Caco-2 (cell line): ENCODE measurements at regions not wholly inside any gene's neighbourhood (a gene's known extent, or its start where the extent isn't known, plus 50 kb on each side); places are given as distances from the start of the nearest gene placed in this dataset.
A peak's percentile ranks its signal among the peaks of the same experiment; 100 is the strongest.

Experiments
- BruUV-seq: library from RNA; stranded (reverse); fragments of 400-500 nt; replicated peaks from 2 replicates; lab custom pipeline; 2021; lab: Mats Ljungman, UMichigan
- CTCF ChIA-PET: fragments of 300-600 bp; sonication (Branson Sonifier 250); formaldehyde crosslinking; loops from one replicate; lab custom pipeline; 2022; ENCODE audit warnings: antibody characterized with exemption; lab: Charles Lee
- POLR2A ChIA-PET: fragments of 300-600 bp; sonication (Branson Sonifier 250); formaldehyde crosslinking; loops from one replicate; lab custom pipeline; 2022; ENCODE audit warnings: antibody characterized with exemption; lab: Charles Lee
- DNase-seq, 2 experiments: peaks; one replicate each; pipeline versions ENCODE4 v3.0.0 to v3.0.0-alpha.2; 2020 to 2022
- H3K27me3 ChIP-seq: replicated peaks from 2 replicates; pipeline ENCODE4 v1.6.0; 2011; ENCODE audit warnings: low read length; ENCODE audit not compliant: control insufficient read depth, insufficient read depth
- H3K36me3 ChIP-seq: 2 replicates; pipeline ENCODE4 v1.5.1; 2011; ENCODE audit warnings: low read length; ENCODE audit not compliant: control insufficient read depth, insufficient read depth
- H3K4me1 ChIP-seq: fragments of 250-450 bp; sonication (Bioruptor Pico); 2 replicates; pipeline ENCODE4 v1.5.1; 2020; ENCODE audit warnings: mild to moderate bottlenecking
- H3K4me3 ChIP-seq: 2 replicates; pipeline ENCODE4 v1.5.1; 2011; ENCODE audit warnings: low read depth, mild to moderate bottlenecking, control low read depth, low read length
- H3K9me3 ChIP-seq: fragments of 250-450 bp; sonication (Bioruptor Pico); 2 replicates; pipeline ENCODE4 v1.5.1; 2020; ENCODE audit warnings: mild to moderate bottlenecking, moderate library complexity
- H3K27ac Mint-ChIP-seq: one replicate; pipeline ENCODE4 v1.8.0; 2022; ENCODE audit warnings: mixed read lengths; ENCODE audit not compliant: unreplicated experiment
- H3K27me3 Mint-ChIP-seq: one replicate; pipeline ENCODE4 v1.8.0; 2022; ENCODE audit warnings: mixed read lengths; ENCODE audit not compliant: insufficient read depth, unreplicated experiment
- H3K36me3 Mint-ChIP-seq: one replicate; pipeline ENCODE4 v1.8.0; 2022; ENCODE audit warnings: mild to moderate bottlenecking, mixed read lengths; ENCODE audit not compliant: insufficient read depth, unreplicated experiment
- H3K4me1 Mint-ChIP-seq: one replicate; pipeline ENCODE4 v1.8.0; 2022; ENCODE audit warnings: low read depth, mixed read lengths; ENCODE audit not compliant: unreplicated experiment
- H3K4me3 Mint-ChIP-seq: one replicate; pipeline ENCODE4 v1.8.0; 2022; ENCODE audit warnings: mild to moderate bottlenecking, moderate library complexity, mixed read lengths; ENCODE audit not compliant: unreplicated experiment
- H3K9me3 Mint-ChIP-seq: one replicate; pipeline ENCODE4 v1.8.0; 2022; ENCODE audit warnings: mixed read lengths; ENCODE audit not compliant: unreplicated experiment
- intact Hi-C: fragments of 100-400 bp; cut with micrococcal nuclease; formaldehyde crosslinking; loops from one replicate; pipeline ENCODE4 v1.10.0; 2022; ENCODE audit not compliant: unreplicated experiment
- TF ChIP-seq, protein P1 (sequence below), 2 experiments: fragments of 200-600 bp in 1 of 2; IDR thresholded peaks; 1 replicate in 1 of 2; 2 replicates in 1 of 2; pipeline versions ENCODE4 v1.5.1 to v1.8.0; 2011 to 2022; ENCODE audit warnings: antibody characterized with exemption in 1 of 2, control low read depth in 1 of 2, inconsistent platforms in 1 of 2, low read depth in 1 of 2, low read length in 1 of 2, mild to moderate bottlenecking in 1 of 2, moderate library complexity in 1 of 2; ENCODE audit not compliant: insufficient read depth in 1 of 2, severe bottlenecking in 1 of 2, unreplicated experiment in 1 of 2

DNA sequence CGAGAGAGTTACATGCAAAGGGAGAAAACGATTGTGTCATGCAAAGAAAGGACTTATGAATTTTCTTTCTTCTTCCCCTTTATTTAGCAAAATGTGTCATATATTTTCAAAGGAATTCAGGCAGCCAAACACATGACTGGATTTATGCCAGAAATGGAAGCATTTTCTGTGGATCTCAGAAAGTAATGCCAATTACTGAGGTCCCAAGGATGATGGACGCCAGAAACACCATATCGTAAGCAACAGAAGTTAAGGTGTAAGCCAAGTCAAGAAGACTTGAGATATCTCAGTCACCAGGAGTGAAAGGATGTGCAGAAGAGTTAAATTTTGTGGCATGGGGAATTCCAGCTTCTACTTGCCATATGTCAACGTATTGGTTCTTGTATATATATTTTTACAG lies 255.1 kb downstream of the GBA3 start:
- H3K36me3 ChIP-seq: no peaks in the 10 kb centered on the region
- H3K9me3 Mint-ChIP-seq: no peaks in the 10 kb centered on the region
- no peaks in the 10 kb centered on the region for H3K9me3 ChIP-seq
- ChIA-PET POLR2A (no interaction called here), CTCF (no interaction called here)
- H3K27me3 ChIP-seq: no peaks in the 10 kb centered on the region
- BruUV-seq: no TSS peak
- no peak for DNase-seq
- TF ChIP-seq, protein P1, sequence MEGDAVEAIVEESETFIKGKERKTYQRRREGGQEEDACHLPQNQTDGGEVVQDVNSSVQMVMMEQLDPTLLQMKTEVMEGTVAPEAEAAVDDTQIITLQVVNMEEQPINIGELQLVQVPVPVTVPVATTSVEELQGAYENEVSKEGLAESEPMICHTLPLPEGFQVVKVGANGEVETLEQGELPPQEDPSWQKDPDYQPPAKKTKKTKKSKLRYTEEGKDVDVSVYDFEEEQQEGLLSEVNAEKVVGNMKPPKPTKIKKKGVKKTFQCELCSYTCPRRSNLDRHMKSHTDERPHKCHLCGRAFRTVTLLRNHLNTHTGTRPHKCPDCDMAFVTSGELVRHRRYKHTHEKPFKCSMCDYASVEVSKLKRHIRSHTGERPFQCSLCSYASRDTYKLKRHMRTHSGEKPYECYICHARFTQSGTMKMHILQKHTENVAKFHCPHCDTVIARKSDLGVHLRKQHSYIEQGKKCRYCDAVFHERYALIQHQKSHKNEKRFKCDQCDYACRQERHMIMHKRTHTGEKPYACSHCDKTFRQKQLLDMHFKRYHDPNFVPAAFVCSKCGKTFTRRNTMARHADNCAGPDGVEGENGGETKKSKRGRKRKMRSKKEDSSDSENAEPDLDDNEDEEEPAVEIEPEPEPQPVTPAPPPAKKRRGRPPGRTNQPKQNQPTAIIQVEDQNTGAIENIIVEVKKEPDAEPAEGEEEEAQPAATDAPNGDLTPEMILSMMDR (IDR thresholded peaks at IDR 0.05; ENCODE audit: insufficient read depth in 1 of 2, low read depth in 1 of 2, low read length in 1 of 2, severe bottlenecking in 1 of 2, unreplicated experiment in 1 of 2): no peak
- H3K4me3 ChIP-seq: no peak overlapping the region
- peaks cover 6% of the 10 kb centered on the region for H3K4me1 Mint-ChIP-seq
- intact Hi-C loops: no loop called here
- no peaks in the 10 kb centered on the region for H3K27me3 Mint-ChIP-seq
- no peak overlapping the region for H3K27ac Mint-ChIP-seq
- no peaks in the 10 kb centered on the region for H3K36me3 Mint-ChIP-seq
- H3K4me3 Mint-ChIP-seq: no peak overlapping the region
- H3K4me1 ChIP-seq: peaks cover 4% of the 10 kb centered on the region

DNA sequence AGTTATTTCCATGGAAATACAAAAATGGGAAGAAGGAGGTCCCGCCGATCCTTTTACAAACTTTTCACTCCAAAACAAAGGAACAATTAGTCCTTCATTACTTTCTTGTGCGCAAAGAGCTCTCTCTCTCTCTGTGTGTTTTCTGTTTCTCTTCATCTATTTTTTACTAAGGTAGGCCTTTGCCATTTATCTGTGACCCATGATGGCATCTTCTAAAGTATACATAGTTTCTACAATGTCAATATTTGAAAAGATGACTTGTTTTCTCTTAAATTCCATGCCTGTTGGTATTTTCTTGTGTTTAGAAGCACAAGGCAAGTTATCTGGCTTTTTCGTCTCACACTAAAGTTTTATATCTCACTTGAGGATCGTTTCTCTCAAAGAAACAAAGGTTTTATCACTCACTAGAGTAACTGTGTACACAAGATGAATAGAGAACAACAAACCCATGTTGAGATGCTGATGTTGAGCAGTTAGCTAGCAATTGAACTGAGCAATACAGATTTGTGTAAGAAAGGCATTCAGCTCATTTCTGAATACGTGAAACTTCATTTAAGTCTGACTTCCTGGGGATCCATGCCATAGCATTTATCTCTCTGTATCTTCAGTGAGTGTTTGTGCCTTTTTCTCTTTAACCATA lies 250.3 kb downstream of the GBA3 start:
- H3K27me3 Mint-ChIP-seq: no peaks in the 10 kb centered on the region
- Histone ChIP-seq H3K36me3 (no peaks in the 10 kb centered on the region), H3K4me1 (peaks cover 8% of the 10 kb centered on the region), H3K9me3 (no peaks in the 10 kb centered on the region), H3K4me3 (no peak overlapping the region), H3K27me3 (no peaks in the 10 kb centered on the region)
- H3K4me1 Mint-ChIP-seq: peaks cover 14% of the 10 kb centered on the region
- DNase-seq: no peak
- H3K9me3 Mint-ChIP-seq: no peaks in the 10 kb centered on the region
- TF ChIP-seq, protein P1 (IDR thresholded peaks at IDR 0.05; ENCODE audit: insufficient read depth in 1 of 2, low read depth in 1 of 2, low read length in 1 of 2, severe bottlenecking in 1 of 2, unreplicated experiment in 1 of 2): no peak
- H3K4me3 Mint-ChIP-seq: no peak overlapping the region
- intact Hi-C loops: no loop called here
- no peaks in the 10 kb centered on the region for H3K36me3 Mint-ChIP-seq
- no TSS peak for BruUV-seq
- POLR2A ChIA-PET: no interaction called here
- H3K27ac Mint-ChIP-seq: peak overlapping the region; percentile 66
- CTCF ChIA-PET: no interaction called here

DNA sequence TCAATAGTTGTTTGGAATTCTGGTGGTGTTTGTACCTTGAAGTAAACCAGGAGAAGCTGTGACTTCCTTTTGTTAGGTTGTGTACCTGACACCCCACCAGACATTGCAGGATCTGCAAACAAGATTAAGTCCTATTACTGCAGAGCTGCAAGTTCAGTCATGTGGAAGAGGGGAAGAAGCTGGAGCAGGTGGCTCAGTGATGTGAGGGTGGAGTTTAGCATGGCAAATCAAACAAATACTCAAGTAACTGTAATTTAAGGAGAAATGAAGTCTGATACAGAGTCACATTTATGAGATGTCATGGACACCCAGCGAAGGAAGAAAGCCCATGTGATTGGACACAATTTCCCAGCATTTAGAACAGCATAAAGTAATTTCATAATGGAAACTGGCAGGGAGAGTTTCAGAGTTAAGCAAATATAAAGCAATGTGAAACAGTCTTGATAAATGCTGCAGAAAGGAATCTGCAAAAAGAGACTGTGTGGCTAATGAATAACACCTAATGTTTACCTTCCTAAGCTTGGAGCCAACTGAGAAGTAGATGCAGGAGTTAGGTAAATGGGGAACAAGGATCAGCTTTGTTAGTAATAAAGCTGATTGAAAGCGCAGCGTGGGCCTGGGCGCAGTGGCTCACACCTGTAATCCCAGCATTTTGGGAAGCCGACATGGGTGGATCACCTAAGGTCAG lies 249.1 kb downstream of the GBA3 start:
- Mint-ChIP-seq H3K27me3 (no peaks in the 10 kb centered on the region), H3K4me1 (peaks cover 14% of the 10 kb centered on the region), H3K36me3 (no peaks in the 10 kb centered on the region), H3K9me3 (no peaks in the 10 kb centered on the region), H3K27ac (peak overlapping the region; percentile 66), H3K4me3 (no peak overlapping the region)
- Histone ChIP-seq H3K4me3 (no peak overlapping the region), H3K9me3 (no peaks in the 10 kb centered on the region), H3K27me3 (no peaks in the 10 kb centered on the region), H3K4me1 (peaks cover 8% of the 10 kb centered on the region), H3K36me3 (no peaks in the 10 kb centered on the region)
- ChIA-PET CTCF (no interaction called here), POLR2A (no interaction called here)
- TF ChIP-seq, protein P1 (IDR thresholded peaks at IDR 0.05; ENCODE audit: insufficient read depth in 1 of 2, low read depth in 1 of 2, low read length in 1 of 2, severe bottlenecking in 1 of 2, unreplicated experiment in 1 of 2): no peak
- intact Hi-C loops: no loop called here
- peak in 1 of 2 experiments; percentile 2 for DNase-seq
- BruUV-seq: no TSS peak
